Superior temporal gyrus (tissue), 1 donor: ENCODE measurements at regions not wholly inside any gene's neighbourhood (a gene's known extent, or its start where the extent isn't known, plus 50 kb on each side); places are given as distances from the start of the nearest gene placed in this dataset.
"Not testable (repeated sequence)": the region's sequence is repeated elsewhere in the genome, so short reads cannot be mapped to it uniquely, and the experiment has no call there.

Experiments
- DNase-seq: peaks from one replicate; pipeline ENCODE4 v3.0.0-alpha.2; 2016; ENCODE audit errors: extremely low spot score

GRCh38 chr3:95462161-95462560 lies 1352.2 kb upstream of the EPHA6 start:
- DNase-seq: no peak

- DNase-seq: no peak
Observed at GRCh38 chr3:95464346-95464745, 1350.0 kb upstream of the EPHA6 start.

- no peak for DNase-seq
Observed at GRCh38 chr3:95468331-95468730, 1346.1 kb upstream of the EPHA6 start.

- no peak for DNase-seq
Observed at GRCh38 chr3:95474338-95474737, 1340.1 kb upstream of the EPHA6 start.

- DNase-seq: no peak
Observed at GRCh38 chr3:95476534-95476933, 1337.9 kb upstream of the EPHA6 start.

GRCh38 chr3:95506174-95506573 lies 1308.2 kb upstream of the EPHA6 start:
- no peak for DNase-seq

- DNase-seq: no peak
Observed at GRCh38 chr3:95508124-95508523, 1306.3 kb upstream of the EPHA6 start.

- no peak for DNase-seq
Observed at GRCh38 chr3:95511828-95512227, 1302.6 kb upstream of the EPHA6 start.

GRCh38 chr3:95514260-95514659 lies 1300.1 kb upstream of the EPHA6 start:
- DNase-seq: no peak

- DNase-seq: no peak
Observed at GRCh38 chr3:95521396-95521795, 1293.0 kb upstream of the EPHA6 start.

- DNase-seq: no peak
Observed at GRCh38 chr3:95522449-95522848, 1291.9 kb upstream of the EPHA6 start.

GRCh38 chr3:95539950-95540483 lies 1274.4 kb upstream of the EPHA6 start:
- no peak for DNase-seq

- DNase-seq: no peak
Observed at GRCh38 chr3:95565502-95565901, 1248.9 kb upstream of the EPHA6 start.

- DNase-seq: no peak
Observed at GRCh38 chr3:95567346-95567745, 1247.0 kb upstream of the EPHA6 start.

- no peak for DNase-seq
Observed at GRCh38 chr3:95586754-95587153, 1227.6 kb upstream of the EPHA6 start.

GRCh38 chr3:95587641-95588040 lies 1226.8 kb upstream of the EPHA6 start:
- DNase-seq: not testable (repeated sequence)

- no peak for DNase-seq
Observed at GRCh38 chr3:95588473-95588872, 1225.9 kb upstream of the EPHA6 start.

- no peak for DNase-seq
Observed at GRCh38 chr3:95595416-95596075, 1218.8 kb upstream of the EPHA6 start.

GRCh38 chr3:95607926-95608325 lies 1206.5 kb upstream of the EPHA6 start:
- DNase-seq: no peak

- DNase-seq: no peak
Observed at GRCh38 chr3:95609411-95609810, 1205.0 kb upstream of the EPHA6 start.

- DNase-seq: no peak
Observed at GRCh38 chr3:95612611-95613010, 1201.8 kb upstream of the EPHA6 start.

- DNase-seq: no peak
Observed at GRCh38 chr3:95613993-95614392, 1200.4 kb upstream of the EPHA6 start.

- no peak for DNase-seq
Observed at GRCh38 chr3:95615592-95616310, 1198.6 kb upstream of the EPHA6 start.
